A673 (cell line): ENCODE measurements at regions not wholly inside any gene's neighbourhood (a gene's known extent, or its start where the extent isn't known, plus 50 kb on each side); places are given as distances from the start of the nearest gene placed in this dataset.

Experiments
- EZH2 ChIP-seq: fragments of 200-600 bp; sonication (generic); IDR thresholded peaks from 2 replicates; pipeline ENCODE4 v1.6.1; 2017; ENCODE audit warnings: borderline replicate concordance, low read depth, mild to moderate bottlenecking, mixed read lengths, antibody characterized with exemption, low read length; ENCODE audit not compliant: poor library complexity, severe bottlenecking
- TF ChIP-seq, protein P1 (sequence below): fragments of 300-800, 200-600 bp; sonication (generic); conservative IDR thresholded peaks from 2 replicates; pipeline ENCODE4 v1.5.1; 2017; ENCODE audit warnings: low read depth, mild to moderate bottlenecking, antibody characterized with exemption, low read length, moderate library complexity, mixed read lengths

DNA sequence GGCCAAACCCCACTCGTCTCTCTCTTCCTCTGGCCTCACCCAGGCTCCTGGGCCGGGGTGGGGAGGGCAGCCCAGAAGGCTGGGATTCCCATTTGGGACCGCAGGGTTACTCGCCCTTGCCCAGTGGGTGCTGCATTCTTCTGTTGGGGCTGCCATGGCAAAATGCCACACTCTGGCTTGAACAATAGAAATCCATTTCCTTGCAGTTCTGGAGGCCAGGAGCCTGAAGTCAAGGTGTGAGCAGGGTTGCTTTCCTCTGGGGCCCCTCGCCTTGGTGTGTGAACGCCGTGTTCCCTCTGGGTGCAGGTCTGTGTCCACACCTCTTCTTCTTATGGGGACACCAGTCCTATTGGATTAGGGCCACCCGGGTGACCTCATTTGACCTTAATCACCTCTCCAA, 105.8 kb upstream of the GSE1 start:
- TF ChIP-seq, protein P1, sequence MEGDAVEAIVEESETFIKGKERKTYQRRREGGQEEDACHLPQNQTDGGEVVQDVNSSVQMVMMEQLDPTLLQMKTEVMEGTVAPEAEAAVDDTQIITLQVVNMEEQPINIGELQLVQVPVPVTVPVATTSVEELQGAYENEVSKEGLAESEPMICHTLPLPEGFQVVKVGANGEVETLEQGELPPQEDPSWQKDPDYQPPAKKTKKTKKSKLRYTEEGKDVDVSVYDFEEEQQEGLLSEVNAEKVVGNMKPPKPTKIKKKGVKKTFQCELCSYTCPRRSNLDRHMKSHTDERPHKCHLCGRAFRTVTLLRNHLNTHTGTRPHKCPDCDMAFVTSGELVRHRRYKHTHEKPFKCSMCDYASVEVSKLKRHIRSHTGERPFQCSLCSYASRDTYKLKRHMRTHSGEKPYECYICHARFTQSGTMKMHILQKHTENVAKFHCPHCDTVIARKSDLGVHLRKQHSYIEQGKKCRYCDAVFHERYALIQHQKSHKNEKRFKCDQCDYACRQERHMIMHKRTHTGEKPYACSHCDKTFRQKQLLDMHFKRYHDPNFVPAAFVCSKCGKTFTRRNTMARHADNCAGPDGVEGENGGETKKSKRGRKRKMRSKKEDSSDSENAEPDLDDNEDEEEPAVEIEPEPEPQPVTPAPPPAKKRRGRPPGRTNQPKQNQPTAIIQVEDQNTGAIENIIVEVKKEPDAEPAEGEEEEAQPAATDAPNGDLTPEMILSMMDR: no peak
- TF ChIP-seq EZH2: no peak
